Liver (tissue), 3 donors: ENCODE measurements at regions not wholly inside any gene's neighbourhood (a gene's known extent, or its start where the extent isn't known, plus 50 kb on each side); places are given as distances from the start of the nearest gene placed in this dataset.

ENCODE experiments used
- ATF3 ChIP-seq: IDR thresholded peaks from 2 replicates; pipeline ENCODE4 v1.6.1; 2016; ENCODE audit warnings: antibody characterized with exemption
- CTCF ChIP-seq: fragments of 150-350 bp; IDR thresholded peaks from 2 replicates; pipeline ENCODE4 v1.5.1; 2017; ENCODE audit warnings: improper control_type of control experiment, low read depth, low read length; ENCODE audit not compliant: missing input control
- EGR1 ChIP-seq, 2 donors: IDR thresholded peaks; 2 replicates each; pipeline ENCODE4 v1.6.1; 2016 to 2018; ENCODE audit warnings: antibody characterized with exemption in 2 of 2, low read depth in 2 of 2
- FOXA1 ChIP-seq: IDR thresholded peaks from 2 replicates; pipeline ENCODE4 v1.6.1; 2016; ENCODE audit warnings: antibody characterized with exemption
- GABPA ChIP-seq, 2 donors: IDR thresholded peaks in 1 of 2; conservative IDR thresholded peaks in 1 of 2; 2 replicates each; pipeline ENCODE4 v1.6.1; 2016; ENCODE audit warnings: antibody characterized with exemption in 2 of 2, mild to moderate bottlenecking in 1 of 2, moderate library complexity in 1 of 2
- HNF4G ChIP-seq: IDR thresholded peaks from 2 replicates; pipeline ENCODE4 v1.6.1; 2016; ENCODE audit warnings: antibody characterized with exemption
- JUND ChIP-seq, 2 donors: IDR thresholded peaks; 2 replicates each; pipeline ENCODE4 v1.6.1; 2016; ENCODE audit warnings: antibody characterized with exemption in 2 of 2
- MAX ChIP-seq: IDR thresholded peaks from 2 replicates; pipeline ENCODE4 v1.6.1; 2016; ENCODE audit warnings: antibody characterized with exemption
- RAD21 ChIP-seq, 2 donors: IDR thresholded peaks; 2 replicates each; pipeline ENCODE4 v1.6.1; 2016; ENCODE audit warnings: antibody characterized with exemption in 2 of 2, mild to moderate bottlenecking in 2 of 2
- REST ChIP-seq: IDR thresholded peaks from 2 replicates; pipeline ENCODE4 v1.6.1; 2016; ENCODE audit warnings: antibody characterized with exemption, mild to moderate bottlenecking
- RXRA ChIP-seq, 2 donors: IDR thresholded peaks; 2 replicates each; pipeline ENCODE4 v1.6.1; 2017 to 2018; ENCODE audit warnings: antibody characterized with exemption in 2 of 2, mild to moderate bottlenecking in 1 of 2
- SP1 ChIP-seq: IDR thresholded peaks from 2 replicates; pipeline ENCODE4 v1.6.1; 2018; ENCODE audit warnings: antibody characterized with exemption, mild to moderate bottlenecking
- YY1 ChIP-seq: IDR thresholded peaks from 2 replicates; pipeline ENCODE4 v1.6.1; 2016; ENCODE audit warnings: antibody characterized with exemption, mild to moderate bottlenecking
- ZBTB33 ChIP-seq: IDR thresholded peaks from 2 replicates; pipeline ENCODE4 v1.6.1; 2016; ENCODE audit warnings: antibody characterized with exemption
- donor health status: healthy.
- donor health status: healthy.

GRCh38 chr18:78566065-78566464 is 413.6 kb upstream of the SALL3 start:
- TF ChIP-seq CTCF, result no peak
- TF ChIP-seq MAX, result no peak
- TF ChIP-seq HNF4G, result no peak
- no peak for TF ChIP-seq ATF3
- no peak for TF ChIP-seq RAD21 (IDR thresholded peaks at IDR 0.05)
- no peak for TF ChIP-seq REST
- TF ChIP-seq FOXA1, result no peak
- no peak for TF ChIP-seq YY1
- no peak for TF ChIP-seq SP1
- TF ChIP-seq JUND (IDR thresholded peaks at IDR 0.05), result no peak
- TF ChIP-seq GABPA (IDR thresholded peaks at IDR 0.05 in 1 of 2, conservative IDR thresholded peaks at IDR 0.05 in 1 of 2), result no peak
- no peak for TF ChIP-seq ZBTB33
- no peak for TF ChIP-seq EGR1 (IDR thresholded peaks at IDR 0.05; ENCODE audit: low read depth in 2 of 2)
- TF ChIP-seq RXRA (IDR thresholded peaks at IDR 0.05), result no peak
